ENCODE measurements at regions not wholly inside any gene's neighbourhood (a gene's known extent, or its start where the extent isn't known, plus 50 kb on each side); places are given as distances from the start of the nearest gene placed in this dataset.
"Not testable (repeated sequence)": the region's sequence is repeated elsewhere in the genome, so short reads cannot be mapped to it uniquely, and the experiment has no call there.

GRCh38 chr2:11082880-11083279, 72.4 kb upstream of the SLC66A3 start:
- TF ChIP-seq CTCF (conservative IDR thresholded peaks at IDR 0.05; ENCODE audit: low read depth), result no peak
- ChIA-PET POLR2A (ENCODE audit: low non-redundant PET) (no interaction called here), CTCF (interaction anchor here (0.8 kb wide), 1 partner anchor 10 kb away, joined by 4 read pairs; no protein-coding TSS in a partner anchor)
- no peak overlapping the region for H3K27ac ChIP-seq
- no peak for DNase-seq (ENCODE audit: low spot score)

- DNase-seq (ENCODE audit: low spot score); POLR2A ChIA-PET (ENCODE audit: low non-redundant PET); H3K27ac ChIP-seq: not testable (repeated sequence)
- CTCF ChIA-PET, result interaction anchor here (0.9 kb wide), 1 partner anchor 253 kb away, joined by 4 read pairs; no protein-coding TSS in a partner anchor
These were observed 66.4 kb upstream of the SLC66A3 start for GRCh38 chr2:11088821-11089220.

GRCh38 chr2:11090187-11090586, 65.1 kb upstream of the SLC66A3 start:
- no peak overlapping the region for H3K27ac ChIP-seq
- ChIA-PET CTCF (no interaction called here), POLR2A (ENCODE audit: low non-redundant PET) (no interaction called here)
- DNase-seq (ENCODE audit: low spot score), result no peak
- no peak for TF ChIP-seq CTCF (conservative IDR thresholded peaks at IDR 0.05; ENCODE audit: low read depth)

- H3K27ac ChIP-seq, result no peak overlapping the region
- ChIA-PET POLR2A (ENCODE audit: low non-redundant PET) (no interaction called here), CTCF (no interaction called here)
- no peak for DNase-seq (ENCODE audit: low spot score)
- no peak for TF ChIP-seq CTCF (conservative IDR thresholded peaks at IDR 0.05; ENCODE audit: low read depth)
These were observed 62.4 kb upstream of the SLC66A3 start for GRCh38 chr2:11092701-11093335.

- no peak for TF ChIP-seq CTCF (conservative IDR thresholded peaks at IDR 0.05; ENCODE audit: low read depth)
- no peak for DNase-seq (ENCODE audit: low spot score)
- no peak overlapping the region for H3K27ac ChIP-seq
- ChIA-PET POLR2A (ENCODE audit: low non-redundant PET) (no interaction called here), CTCF (no interaction called here)
These were observed 61.8 kb upstream of the SLC66A3 start for GRCh38 chr2:11093467-11093866.

- POLR2A ChIA-PET (ENCODE audit: low non-redundant PET), result no interaction called here
These were observed 61.1 kb upstream of the SLC66A3 start for GRCh38 chr2:11094021-11094810.

More at GRCh38 chr2:11094021-11094810, 61.1 kb upstream of the SLC66A3 start:
- TF ChIP-seq CTCF (conservative IDR thresholded peaks at IDR 0.05; ENCODE audit: low read depth), result no peak
- CTCF ChIA-PET, result interaction anchor here (0.6 kb wide), 1 partner anchor 107 kb away, joined by 3 read pairs; no protein-coding TSS in a partner anchor
- H3K27ac ChIP-seq, result no peak overlapping the region
- no peak for DNase-seq (ENCODE audit: low spot score)
